T47D (cell line): ENCODE measurements at regions not wholly inside any gene's neighbourhood (a gene's known extent, or its start where the extent isn't known, plus 50 kb on each side); places are given as distances from the start of the nearest gene placed in this dataset.

Source experiments
- DNase-seq, 2 experiments: peaks; one replicate each; pipeline versions ENCODE4 v3.0.0 to v3.0.0-alpha.2; 2011 to 2012; ENCODE audit warnings: low read depth in 1 of 2, low spot score in 1 of 2
- JUND ChIP-seq: IDR thresholded peaks from 2 replicates; pipeline ENCODE4 v1.6.1; 2012; ENCODE audit warnings: low read depth
- in situ Hi-C: cut with HindIII; loops from 2 replicates; pipeline ENCODE4 v1.10.0; 2016; ENCODE audit warnings: low sequenced_read_pairs, low pct_unique_long_range_greater_than_20kb

DNA sequence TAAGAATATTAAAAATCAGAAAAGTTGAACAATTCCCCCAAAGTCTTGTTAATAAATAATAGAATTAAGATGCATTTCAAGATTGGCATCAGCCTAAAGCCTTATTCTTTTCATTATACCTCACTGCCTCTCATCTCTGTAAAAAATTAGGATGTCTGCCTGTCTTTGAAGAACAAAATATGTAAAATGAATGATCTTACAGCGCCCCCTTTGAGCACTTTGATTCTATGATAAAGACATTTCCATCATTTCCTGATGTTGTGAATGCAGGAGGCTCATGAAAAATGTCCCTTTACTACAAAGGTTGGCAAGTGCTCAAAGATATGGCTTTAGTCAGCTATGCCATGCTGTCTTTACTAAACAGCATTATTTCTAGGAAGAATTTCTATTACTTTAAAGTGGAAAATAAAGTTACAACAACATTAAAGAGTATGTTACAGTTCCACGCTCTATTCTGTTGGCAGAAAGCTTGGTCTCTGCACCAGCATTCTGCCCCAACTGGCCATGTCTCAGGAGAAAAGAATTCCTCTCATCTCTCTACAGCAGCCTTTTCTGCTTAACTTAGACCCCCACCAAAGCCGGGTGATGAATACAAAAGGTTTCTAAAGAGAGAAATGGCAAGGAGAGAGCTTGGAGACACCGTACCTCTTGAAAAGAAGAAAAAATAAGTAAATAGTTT lies 95.1 kb downstream of the LLPH start:
- in situ Hi-C loops, result no loop called here
- DNase-seq, result peak in 1 of 2 experiments; percentile 32
- no peak for TF ChIP-seq JUND

- no peak for DNase-seq
- in situ Hi-C loops, result no loop called here
- no peak for TF ChIP-seq JUND
These were observed 97.4 kb downstream of the LLPH start for GRCh38 chr12:66033151-66033550.

DNA sequence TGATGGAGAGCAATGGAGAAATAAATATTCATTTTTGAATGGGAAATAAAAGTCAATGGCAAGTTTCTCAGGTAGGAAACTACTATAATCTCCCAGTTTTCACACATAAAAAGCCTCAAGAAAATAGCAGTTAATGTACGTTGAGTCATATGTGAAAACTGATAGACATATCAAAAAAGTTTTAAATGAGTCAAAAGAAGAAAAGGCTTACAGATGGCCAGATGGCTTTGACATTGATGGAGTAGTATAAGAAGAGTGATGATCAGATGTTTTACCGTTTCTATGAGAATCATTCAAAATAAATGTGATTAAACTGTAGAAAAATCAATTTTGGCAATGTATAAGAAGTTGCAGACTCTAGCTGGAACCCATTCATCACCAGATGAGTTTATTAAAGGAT lies 97.8 kb downstream of the LLPH start:
- DNase-seq, result no peak
- in situ Hi-C loops, result no loop called here
- no peak for TF ChIP-seq JUND

DNA sequence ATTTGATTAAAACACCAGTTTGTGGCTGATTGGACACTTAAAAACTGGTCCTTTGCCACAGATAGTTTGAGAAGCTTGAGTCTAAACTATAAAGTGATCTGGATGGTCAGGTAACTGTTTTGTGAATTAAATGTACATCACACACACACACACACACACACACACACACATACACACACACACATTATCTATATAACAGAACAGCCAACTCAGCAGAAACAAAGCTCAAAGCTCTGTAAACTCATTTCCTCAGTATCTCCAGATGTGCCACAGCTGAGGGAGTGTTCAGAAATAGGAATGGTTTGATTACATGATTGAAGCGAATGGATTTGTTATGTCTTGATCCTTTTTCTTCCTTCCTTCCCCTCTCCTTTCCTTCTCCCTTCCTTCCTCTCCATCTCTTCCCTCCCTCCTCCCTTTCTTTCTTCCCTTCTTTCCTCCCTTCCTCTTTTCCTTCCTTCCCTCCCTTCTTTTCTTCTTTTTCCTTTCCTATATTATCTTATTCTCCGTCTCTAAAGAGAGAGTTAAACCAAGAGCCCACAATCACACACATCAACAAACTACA lies 100.3 kb downstream of the LLPH start:
- in situ Hi-C loops, result no loop called here
- TF ChIP-seq JUND, result no peak
- DNase-seq, result no peak

DNA sequence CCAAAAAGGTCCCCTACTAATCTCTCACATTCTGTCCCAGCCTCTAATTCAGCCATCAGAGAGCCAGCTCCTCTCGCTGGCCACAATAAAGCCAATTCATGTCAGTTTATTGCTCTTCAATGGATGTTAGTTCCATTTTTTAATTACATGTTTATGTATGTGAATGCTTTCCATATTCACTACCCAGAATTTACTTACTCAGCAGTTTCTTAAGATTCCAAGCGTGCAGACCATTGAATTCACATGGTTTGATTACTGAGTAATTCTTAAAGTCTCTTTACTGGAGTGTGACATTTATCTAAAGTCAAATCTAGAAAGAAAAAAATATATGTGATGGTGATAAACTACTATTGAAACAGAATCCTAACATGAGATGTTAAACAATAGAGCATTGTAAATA lies 102.2 kb downstream of the LLPH start:
- no peak for DNase-seq
- TF ChIP-seq JUND, result no peak
- in situ Hi-C loops, result no loop called here

DNA sequence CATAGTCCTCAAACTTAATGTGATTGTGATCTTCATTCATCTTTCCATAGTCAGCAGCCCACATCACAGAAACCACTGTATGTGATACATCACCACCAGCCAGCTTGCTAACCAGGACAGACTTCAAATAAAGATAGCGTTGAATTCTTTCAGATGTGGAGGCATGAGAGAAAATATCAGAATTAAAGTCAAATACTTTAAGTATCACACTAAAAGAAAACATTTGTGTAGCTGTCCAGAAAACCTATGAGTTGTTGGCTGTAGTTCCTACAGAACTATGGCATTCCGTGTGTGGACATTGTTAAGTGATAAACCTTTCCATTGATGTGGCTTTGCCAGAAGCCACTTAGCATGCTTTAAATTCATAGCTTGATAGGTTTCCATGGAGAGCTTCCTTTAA lies 105.1 kb downstream of the LLPH start:
- in situ Hi-C loops, result no loop called here
- DNase-seq, result no peak
- no peak for TF ChIP-seq JUND

DNA sequence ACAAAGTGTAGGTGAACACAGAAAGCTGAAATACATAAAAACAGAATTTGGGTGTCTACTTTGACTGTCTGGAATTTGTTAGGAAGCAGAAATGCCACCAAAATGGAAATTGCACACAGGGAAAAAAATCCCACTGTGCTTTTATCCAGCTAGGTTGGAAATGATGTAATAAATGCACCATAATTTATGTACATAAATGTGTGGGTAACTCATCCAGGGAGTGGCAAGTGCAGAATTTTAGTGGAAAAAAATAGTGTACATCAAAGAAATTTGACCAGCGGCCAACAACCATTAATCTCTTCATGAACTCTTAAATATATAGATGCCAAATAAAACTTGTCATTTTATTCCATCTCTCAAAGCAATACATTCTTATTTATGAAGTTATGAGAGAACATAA lies 105.6 kb downstream of the LLPH start:
- no peak for DNase-seq
- in situ Hi-C loops, result no loop called here
- no peak for TF ChIP-seq JUND

GRCh38 chr12:66020481-66020880 lies 110.1 kb downstream of the LLPH start:
- in situ Hi-C loops, result no loop called here
- no peak for DNase-seq
- no peak for TF ChIP-seq JUND

DNA sequence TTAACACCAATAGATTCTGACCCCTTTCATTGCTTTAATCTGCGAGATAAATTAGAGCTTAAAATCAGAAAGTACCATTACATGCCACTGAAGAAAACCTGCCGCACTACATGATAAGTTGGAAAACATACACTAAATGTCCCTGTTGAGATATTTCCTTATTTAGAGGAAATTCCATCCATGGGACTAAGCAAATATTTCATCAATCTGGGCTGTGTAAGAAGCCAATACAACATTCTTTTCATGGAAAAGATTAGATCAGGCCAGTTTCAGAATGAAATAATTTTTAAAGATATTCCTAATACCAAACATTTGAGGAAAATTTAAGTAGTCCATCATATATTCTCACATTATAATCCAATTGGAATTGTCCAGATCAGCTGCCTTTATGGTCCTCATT lies 112.8 kb downstream of the LLPH start:
- in situ Hi-C loops, result no loop called here
- DNase-seq, result no peak
- no peak for TF ChIP-seq JUND
